SK-MEL-5 (cell line): ENCODE measurements at regions not wholly inside any gene's neighbourhood (a gene's known extent, or its start where the extent isn't known, plus 50 kb on each side); places are given as distances from the start of the nearest gene placed in this dataset.
"Not testable (repeated sequence)": the region's sequence is repeated elsewhere in the genome, so short reads cannot be mapped to it uniquely, and the experiment has no call there.

ENCODE experiments used
- DNase-seq: peaks from one replicate; pipeline ENCODE4 v3.0.0-alpha.2; 2016; ENCODE audit warnings: low read depth, low spot score
- in situ Hi-C: cut with HindIII; loops from 2 replicates; pipeline ENCODE4 v1.10.0; 2016; ENCODE audit warnings: low sequenced_read_pairs, high pct_unique_total_duplicates, low pct_unique_long_range_greater_than_20kb

GRCh38 chr4:26057839-26058238 is 143.8 kb downstream of the SMIM20 start:
- DNase-seq, in situ Hi-C loops: not testable (repeated sequence)

GRCh38 chr4:26058537-26058936 is 144.5 kb downstream of the SMIM20 start:
- in situ Hi-C loops = no loop called here

GRCh38 chr4:26059391-26060154 is 145.6 kb downstream of the SMIM20 start:
- in situ Hi-C loops = no loop called here

More at GRCh38 chr4:26058537-26058936, 144.5 kb downstream of the SMIM20 start:
- DNase-seq = peak; percentile 75

GRCh38 chr4:26060286-26060685 is 146.3 kb downstream of the SMIM20 start:
- in situ Hi-C loops = no loop called here
- DNase-seq = no peak

More at GRCh38 chr4:26059391-26060154, 145.6 kb downstream of the SMIM20 start:
- DNase-seq = no peak

- in situ Hi-C loops = no loop called here
- peak; percentile 86 for DNase-seq
These were observed 147.4 kb downstream of the SMIM20 start for GRCh38 chr4:26061248-26061986.

GRCh38 chr4:26062215-26062614 is 148.2 kb downstream of the SMIM20 start:
- DNase-seq = peak; percentile 37
- in situ Hi-C loops = no loop called here

- in situ Hi-C loops, DNase-seq: not testable (repeated sequence)
These were observed 150.0 kb downstream of the SMIM20 start for GRCh38 chr4:26064009-26064408.

- in situ Hi-C loops = no loop called here
These were observed 151.8 kb downstream of the SMIM20 start for GRCh38 chr4:26065833-26066232.

GRCh38 chr4:26067035-26067434 is 153.0 kb downstream of the SMIM20 start:
- no peak for DNase-seq
- in situ Hi-C loops = no loop called here

More at GRCh38 chr4:26065833-26066232, 151.8 kb downstream of the SMIM20 start:
- DNase-seq = peak; percentile 46

- peak; percentile 60 for DNase-seq
- in situ Hi-C loops = no loop called here
These were observed 155.2 kb downstream of the SMIM20 start for GRCh38 chr4:26069218-26069617.

GRCh38 chr4:26071688-26072087 is 157.7 kb downstream of the SMIM20 start:
- no peak for DNase-seq
- in situ Hi-C loops = no loop called here

- DNase-seq = no peak
- in situ Hi-C loops = no loop called here
These were observed 160.0 kb downstream of the SMIM20 start for GRCh38 chr4:26073886-26074560.

- DNase-seq = no peak
- in situ Hi-C loops = no loop called here
These were observed 160.9 kb downstream of the SMIM20 start for GRCh38 chr4:26074712-26075430.

- in situ Hi-C loops = no loop called here
- no peak for DNase-seq
These were observed 161.6 kb downstream of the SMIM20 start for GRCh38 chr4:26075583-26075982.

- DNase-seq = no peak
- in situ Hi-C loops = no loop called here
These were observed 162.1 kb downstream of the SMIM20 start for GRCh38 chr4:26076000-26076587.

- in situ Hi-C loops = no loop called here
- DNase-seq = no peak
These were observed 162.9 kb downstream of the SMIM20 start for GRCh38 chr4:26076896-26077295.

- in situ Hi-C loops = no loop called here
- no peak for DNase-seq
These were observed 163.7 kb downstream of the SMIM20 start for GRCh38 chr4:26077756-26078155.
